CD14-positive monocyte (primary cell): ENCODE measurements at regions not wholly inside any gene's neighbourhood (a gene's known extent, or its start where the extent isn't known, plus 50 kb on each side); places are given as distances from the start of the nearest gene placed in this dataset.

Experiments
- DNase-seq, 3 donors: peaks; one replicate each; pipeline ENCODE4 v3.0.0-alpha.2; 2011 to 2022
- H2AFZ ChIP-seq: 2 replicates; pipeline ENCODE4 v1.6.0; 2012; ENCODE audit warnings: mild to moderate bottlenecking, low read depth, low read length, inconsistent platforms; ENCODE audit not compliant: insufficient read depth, poor library complexity, severe bottlenecking
- H3K27ac ChIP-seq, 2 donors: 1 replicate in 1 of 2; 2 replicates in 1 of 2; pipeline ENCODE4 v1.5.1; 2012 to 2013; ENCODE audit warnings: low read length in 2 of 2, control low read depth in 1 of 2, inconsistent platforms in 1 of 2, low read depth in 1 of 2, mild to moderate bottlenecking in 1 of 2
- H3K27me3 ChIP-seq, 2 donors: one replicate each; pipeline versions ENCODE4 v1.6.0 to v1.6.1; 2011 to 2013; ENCODE audit warnings: low read length in 2 of 2; ENCODE audit not compliant: control insufficient read depth in 2 of 2, insufficient read depth in 2 of 2
- H3K36me3 ChIP-seq, 2 donors: replicated peaks in 1 of 2; 1 replicate in 1 of 2; 2 replicates in 1 of 2; pipeline versions ENCODE4 v1.5.1 to v1.6.1; 2012 to 2013; ENCODE audit warnings: low read length in 2 of 2, control low read depth in 1 of 2, inconsistent platforms in 1 of 2, mild to moderate bottlenecking in 1 of 2; ENCODE audit not compliant: insufficient read depth in 2 of 2, control insufficient read depth in 1 of 2
- H3K4me1 ChIP-seq, 2 donors: 1 replicate in 1 of 2; 2 replicates in 1 of 2; pipeline versions ENCODE4 v1.5.1 to v1.6.1; 2012 to 2013; ENCODE audit warnings: low read length in 2 of 2, control low read depth in 1 of 2, inconsistent platforms in 1 of 2, mild to moderate bottlenecking in 1 of 2, moderate library complexity in 1 of 2; ENCODE audit not compliant: insufficient read depth in 2 of 2, control insufficient read depth in 1 of 2
- H3K4me2 ChIP-seq: replicated peaks from 2 replicates; pipeline ENCODE3; 2012; ENCODE audit warnings: low read length, moderate library complexity, mild to moderate bottlenecking; ENCODE audit not compliant: poor library complexity, severe bottlenecking; ENCODE audit errors: extremely low read depth
- H3K4me3 ChIP-seq, 3 experiments: fragments of 200-600 bp in 1 of 3; sonication (generic) in 1 of 3; replicated peaks in 1 of 3; 1 replicate in 2 of 3; 2 replicates in 1 of 3; pipeline ENCODE4 v1.5.1; 2011 to 2013; ENCODE audit warnings: low read length in 3 of 3, mild to moderate bottlenecking in 3 of 3, control low read depth in 2 of 3, low read depth in 2 of 3, inconsistent platforms in 1 of 3, moderate library complexity in 1 of 3
- H3K79me2 ChIP-seq: 2 replicates; pipeline ENCODE4 v1.6.0; 2012; ENCODE audit warnings: mild to moderate bottlenecking, control low read depth, inconsistent platforms, low read length, moderate library complexity; ENCODE audit not compliant: insufficient read depth
- H3K9ac ChIP-seq: 2 replicates; pipeline ENCODE4 v1.6.0; 2017; ENCODE audit warnings: low read length, mild to moderate bottlenecking; ENCODE audit not compliant: insufficient read depth, poor library complexity, severe bottlenecking
- H3K9me3 ChIP-seq, 2 donors: replicated peaks in 1 of 2; 1 replicate in 1 of 2; 2 replicates in 1 of 2; pipeline versions ENCODE4 v1.5.1 to v1.6.1; 2012 to 2013; ENCODE audit warnings: low read length in 2 of 2, control low read depth in 1 of 2; ENCODE audit not compliant: control insufficient read depth in 1 of 2, insufficient read depth in 1 of 2
- H4K20me1 ChIP-seq: 2 replicates; pipeline ENCODE4 v1.6.0; 2012; ENCODE audit warnings: mild to moderate bottlenecking, low read length, control low read depth, moderate library complexity; ENCODE audit not compliant: insufficient read depth
- H3K27ac Mint-ChIP-seq, 7 donors: one replicate each; pipeline ENCODE4 v1.8.0; 2020; ENCODE audit warnings: mild to moderate bottlenecking in 7 of 7, mixed read lengths in 7 of 7, moderate library complexity in 6 of 7, inconsistent platforms in 2 of 7
- H3K27me3 Mint-ChIP-seq, 3 donors: one replicate each; pipeline ENCODE4 v1.8.0; 2021 to 2022; ENCODE audit warnings: low read depth in 3 of 3, mild to moderate bottlenecking in 3 of 3, mixed read lengths in 3 of 3, moderate library complexity in 3 of 3, inconsistent platforms in 1 of 3
- H3K36me3 Mint-ChIP-seq, 2 donors: one replicate each; pipeline ENCODE4 v1.8.0; 2020; ENCODE audit warnings: mixed read lengths in 2 of 2, inconsistent platforms in 1 of 2, mild to moderate bottlenecking in 1 of 2
- H3K4me1 Mint-ChIP-seq: one replicate; pipeline ENCODE4 v1.8.0; 2020; ENCODE audit warnings: mild to moderate bottlenecking, mixed read lengths
- H3K4me3 Mint-ChIP-seq, 2 donors: one replicate each; pipeline ENCODE4 v1.8.0; 2020; ENCODE audit warnings: mild to moderate bottlenecking in 2 of 2, mixed read lengths in 2 of 2, moderate library complexity in 1 of 2
- H3K9me3 Mint-ChIP-seq, 7 donors: one replicate each; pipeline ENCODE4 v1.8.0; 2020 to 2022; ENCODE audit warnings: mixed read lengths in 7 of 7, mild to moderate bottlenecking in 6 of 7, moderate library complexity in 6 of 7, inconsistent platforms in 2 of 7
- CTCF ChIP-seq: fragments of 200-600 bp; IDR thresholded peaks from one replicate; pipeline ENCODE4 v1.8.0; 2022; ENCODE audit warnings: antibody characterized with exemption, mild to moderate bottlenecking
- WGBS: methylation state at CpG from one replicate; pipeline ENCODE4 v1.1.5; 2013; ENCODE audit warnings: missing lambda C conversion rate; ENCODE audit not compliant: insufficient coverage; 5-methylcytosine and 5-hydroxymethylcytosine counted together
- intact Hi-C, 2 donors: fragments of 100-400 bp; cut with micrococcal nuclease; formaldehyde crosslinking; loops; one replicate each; pipeline versions ENCODE4 v1.15.0 to v1.15.1; 2023

- Histone ChIP-seq H3K27me3 (no peaks in the 10 kb centered on the region), H3K79me2 (no peaks in the 10 kb centered on the region), H3K9ac (no peak overlapping the region), H3K4me3 (no peak overlapping the region), H3K27ac (no peak overlapping the region), H2AFZ (no peak overlapping the region), H3K9me3 (no peaks in the 10 kb centered on the region), H3K36me3 (no peaks in the 10 kb centered on the region), H3K4me2 (no peak overlapping the region), H3K4me1 (peaks cover 85% of the 10 kb centered on the region in 2 donors), H4K20me1 (no peaks in the 10 kb centered on the region)
- DNase-seq: peak in 2 of 3 donors; percentile 16 to 30
- H3K27ac Mint-ChIP-seq: peak overlapping the region in 4 of 7 donors; percentile 15 to 79 (median 28)
- no CpG with 5 or more reads among the region's 5 CpGs for WGBS
- peaks cover 78% of the 10 kb centered on the region for H3K4me1 Mint-ChIP-seq
- no peaks in the 10 kb centered on the region for H3K9me3 Mint-ChIP-seq
- H3K4me3 Mint-ChIP-seq: no peak overlapping the region
- intact Hi-C loops: no loop called here
- no peaks in the 10 kb centered on the region for H3K27me3 Mint-ChIP-seq
- TF ChIP-seq CTCF: peak; percentile 30
- no peaks in the 10 kb centered on the region for H3K36me3 Mint-ChIP-seq
Measured at GRCh38 chr14:34365309-34365915, 96.6 kb downstream of the SPTSSA start.

- TF ChIP-seq CTCF: no peak
- no peaks in the 10 kb centered on the region for H3K9me3 Mint-ChIP-seq
- intact Hi-C loops: loop anchor here in 1 of 2 donors (5.0 kb wide), 1 partner anchor 98 kb away; the partner anchor contains the start of gene SPTSSA
- WGBS: 83% methylated on average over 2 of the region's 6 CpGs
- DNase-seq: peak in 1 of 3 donors; percentile 12
- no peak overlapping the region for H3K4me3 ChIP-seq
- no peak overlapping the region for H3K9ac ChIP-seq
- no peaks in the 10 kb centered on the region for H4K20me1 ChIP-seq
- no peaks in the 10 kb centered on the region for H3K27me3 ChIP-seq
- peak overlapping the region in 1 of 2 donors; percentile 62 for H3K4me3 Mint-ChIP-seq
- H3K27me3 Mint-ChIP-seq: no peaks in the 10 kb centered on the region
- no peaks in the 10 kb centered on the region for H3K36me3 ChIP-seq
- H3K79me2 ChIP-seq: no peaks in the 10 kb centered on the region
- H3K4me2 ChIP-seq: no peak overlapping the region
- peak overlapping the region; percentile 10 to 84 (median 34) for H3K27ac Mint-ChIP-seq
- H3K27ac ChIP-seq: peak overlapping the region in 1 of 2 donors; percentile 54
- peak overlapping the region; percentile 66 for H2AFZ ChIP-seq
- no peaks in the 10 kb centered on the region for H3K9me3 ChIP-seq
- peaks cover 72 to 73% of the 10 kb centered on the region in 2 donors for H3K4me1 ChIP-seq
- no peaks in the 10 kb centered on the region for H3K36me3 Mint-ChIP-seq
- H3K4me1 Mint-ChIP-seq: peaks cover 72% of the 10 kb centered on the region
Measured at GRCh38 chr14:34364201-34364600, 97.8 kb downstream of the SPTSSA start.
